ENCODE measurements at regions not wholly inside any gene's neighbourhood (a gene's known extent, or its start where the extent isn't known, plus 50 kb on each side); places are given as distances from the start of the nearest gene placed in this dataset.
"Not testable (repeated sequence)": the region's sequence is repeated elsewhere in the genome, so short reads cannot be mapped to it uniquely, and the experiment has no call there.

DNA sequence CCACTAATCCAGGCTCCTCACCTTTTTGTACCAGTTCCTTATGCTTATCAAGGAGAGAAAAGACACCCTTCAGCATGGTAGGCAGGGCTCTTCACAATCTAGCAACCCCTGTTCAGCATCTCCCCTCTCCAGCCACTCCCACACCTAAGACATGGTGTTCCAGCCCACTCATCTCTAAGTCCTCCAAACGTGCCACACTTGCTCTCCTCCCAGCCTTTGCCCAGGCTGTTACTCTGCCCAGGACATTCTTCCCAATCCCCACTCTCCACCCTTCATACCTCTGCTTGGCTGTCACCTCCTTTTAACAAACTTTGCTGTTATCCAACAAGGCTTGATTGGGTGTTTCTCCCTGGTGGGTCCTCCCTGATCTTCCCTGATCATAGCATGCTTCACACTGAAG, 270.6 kb upstream of the CHAC2 start:
- H3K9me3 ChIP-seq = no peaks in the 10 kb centered on the region
- no peaks in the 10 kb centered on the region for H3K36me3 ChIP-seq
- no peak overlapping the region for H3K4me3 ChIP-seq (ENCODE audit: low read depth, low read length)
- TF ChIP-seq, protein P1, sequence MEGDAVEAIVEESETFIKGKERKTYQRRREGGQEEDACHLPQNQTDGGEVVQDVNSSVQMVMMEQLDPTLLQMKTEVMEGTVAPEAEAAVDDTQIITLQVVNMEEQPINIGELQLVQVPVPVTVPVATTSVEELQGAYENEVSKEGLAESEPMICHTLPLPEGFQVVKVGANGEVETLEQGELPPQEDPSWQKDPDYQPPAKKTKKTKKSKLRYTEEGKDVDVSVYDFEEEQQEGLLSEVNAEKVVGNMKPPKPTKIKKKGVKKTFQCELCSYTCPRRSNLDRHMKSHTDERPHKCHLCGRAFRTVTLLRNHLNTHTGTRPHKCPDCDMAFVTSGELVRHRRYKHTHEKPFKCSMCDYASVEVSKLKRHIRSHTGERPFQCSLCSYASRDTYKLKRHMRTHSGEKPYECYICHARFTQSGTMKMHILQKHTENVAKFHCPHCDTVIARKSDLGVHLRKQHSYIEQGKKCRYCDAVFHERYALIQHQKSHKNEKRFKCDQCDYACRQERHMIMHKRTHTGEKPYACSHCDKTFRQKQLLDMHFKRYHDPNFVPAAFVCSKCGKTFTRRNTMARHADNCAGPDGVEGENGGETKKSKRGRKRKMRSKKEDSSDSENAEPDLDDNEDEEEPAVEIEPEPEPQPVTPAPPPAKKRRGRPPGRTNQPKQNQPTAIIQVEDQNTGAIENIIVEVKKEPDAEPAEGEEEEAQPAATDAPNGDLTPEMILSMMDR (IDR thresholded peaks at IDR 0.05; ENCODE audit: low read depth, low read length) = no peak
- no peak for DNase-seq
- no peaks in the 10 kb centered on the region for H3K27me3 ChIP-seq
- H3K4me1 ChIP-seq = no peaks in the 10 kb centered on the region

DNA sequence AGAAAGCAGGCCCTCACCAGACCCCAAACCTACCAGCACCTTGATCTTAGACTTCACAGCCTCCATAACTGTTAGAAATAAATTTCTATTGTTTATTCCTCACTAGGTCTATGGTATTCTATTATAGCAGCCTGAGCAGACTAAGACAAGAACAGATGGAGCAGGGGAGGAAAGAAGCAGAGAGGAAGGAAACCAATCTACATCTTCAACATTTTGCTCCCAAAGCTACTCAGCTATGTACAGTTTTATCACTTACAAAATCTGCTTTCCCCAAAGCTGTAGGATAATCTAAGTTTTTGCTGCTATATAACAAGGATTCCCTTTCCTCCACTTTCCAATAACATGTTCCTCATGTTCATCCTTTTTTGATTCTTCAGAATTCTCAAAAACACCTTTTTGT, 274.4 kb upstream of the CHAC2 start:
- no peak for DNase-seq
- H3K9me3 ChIP-seq = no peaks in the 10 kb centered on the region
- H3K4me1 ChIP-seq = no peaks in the 10 kb centered on the region
- no peaks in the 10 kb centered on the region for H3K36me3 ChIP-seq
- H3K4me3 ChIP-seq (ENCODE audit: low read depth, low read length) = no peak overlapping the region
- H3K27me3 ChIP-seq = no peaks in the 10 kb centered on the region
- TF ChIP-seq, protein P1 (IDR thresholded peaks at IDR 0.05; ENCODE audit: low read depth, low read length) = no peak

DNA sequence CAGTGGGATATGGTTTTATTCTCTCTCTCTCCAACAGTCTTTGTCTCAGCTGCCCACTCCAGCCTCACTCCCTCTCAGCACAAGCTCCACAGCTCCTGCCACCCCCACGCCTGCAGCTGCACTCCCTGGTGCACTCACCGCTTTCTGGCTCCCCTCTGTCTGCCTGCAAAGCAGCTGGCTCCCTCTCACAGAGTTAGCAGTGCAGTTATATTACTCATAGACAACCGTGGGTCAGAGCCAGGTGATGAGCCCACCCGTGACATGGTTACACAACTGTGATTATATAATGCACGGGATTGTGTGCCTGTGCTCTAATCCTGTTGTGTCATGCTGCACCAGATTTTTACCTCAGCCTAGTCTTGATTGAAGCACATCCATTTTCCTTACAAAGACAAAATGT, 276.9 kb upstream of the CHAC2 start:
- H3K9me3 ChIP-seq = no peaks in the 10 kb centered on the region
- no peak overlapping the region for H3K4me3 ChIP-seq (ENCODE audit: low read depth, low read length)
- H3K36me3 ChIP-seq = no peaks in the 10 kb centered on the region
- DNase-seq = peak; percentile 45
- H3K27me3 ChIP-seq = no peaks in the 10 kb centered on the region
- no peaks in the 10 kb centered on the region for H3K4me1 ChIP-seq
- TF ChIP-seq, protein P1 (IDR thresholded peaks at IDR 0.05; ENCODE audit: low read depth, low read length) = no peak

DNA sequence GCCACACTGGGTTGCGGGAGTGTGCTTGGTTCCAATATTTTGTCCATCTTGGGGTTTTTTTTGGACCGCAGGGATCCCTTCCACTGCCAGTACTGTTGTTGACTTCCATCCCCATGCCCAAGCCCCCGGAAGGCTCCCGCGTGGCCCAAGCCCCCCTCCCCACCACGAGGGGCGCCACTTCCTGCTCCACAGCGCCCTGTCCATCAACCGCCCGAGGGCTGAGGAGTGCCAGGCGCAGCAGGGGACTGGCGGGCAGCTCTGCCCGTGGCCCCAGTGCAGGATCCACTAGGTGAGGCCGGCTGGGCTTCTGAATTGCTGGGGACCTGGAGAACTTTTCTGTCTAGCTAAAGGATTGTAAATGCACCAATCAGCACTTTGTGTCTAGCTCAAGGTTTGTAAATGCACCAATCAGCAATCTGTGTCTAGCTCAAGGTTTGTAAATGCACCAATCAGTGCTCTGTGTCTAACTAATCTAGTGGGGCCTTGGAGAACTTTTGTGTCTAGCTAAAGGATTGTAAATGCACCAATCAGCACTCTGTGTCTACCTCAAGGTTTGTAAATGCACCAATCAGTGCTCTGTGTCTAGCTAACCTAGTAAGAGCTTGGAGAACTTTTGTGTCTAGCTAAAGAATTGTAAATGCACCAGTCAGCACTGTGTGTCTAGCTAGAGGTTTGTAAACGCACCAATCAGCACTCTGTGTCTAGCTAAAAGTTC, 281.3 kb upstream of the CHAC2 start:
- H3K4me1 ChIP-seq; DNase-seq; H3K4me3 ChIP-seq (ENCODE audit: low read depth, low read length); H3K27me3 ChIP-seq; H3K36me3 ChIP-seq; H3K9me3 ChIP-seq: not testable (repeated sequence)

DNA sequence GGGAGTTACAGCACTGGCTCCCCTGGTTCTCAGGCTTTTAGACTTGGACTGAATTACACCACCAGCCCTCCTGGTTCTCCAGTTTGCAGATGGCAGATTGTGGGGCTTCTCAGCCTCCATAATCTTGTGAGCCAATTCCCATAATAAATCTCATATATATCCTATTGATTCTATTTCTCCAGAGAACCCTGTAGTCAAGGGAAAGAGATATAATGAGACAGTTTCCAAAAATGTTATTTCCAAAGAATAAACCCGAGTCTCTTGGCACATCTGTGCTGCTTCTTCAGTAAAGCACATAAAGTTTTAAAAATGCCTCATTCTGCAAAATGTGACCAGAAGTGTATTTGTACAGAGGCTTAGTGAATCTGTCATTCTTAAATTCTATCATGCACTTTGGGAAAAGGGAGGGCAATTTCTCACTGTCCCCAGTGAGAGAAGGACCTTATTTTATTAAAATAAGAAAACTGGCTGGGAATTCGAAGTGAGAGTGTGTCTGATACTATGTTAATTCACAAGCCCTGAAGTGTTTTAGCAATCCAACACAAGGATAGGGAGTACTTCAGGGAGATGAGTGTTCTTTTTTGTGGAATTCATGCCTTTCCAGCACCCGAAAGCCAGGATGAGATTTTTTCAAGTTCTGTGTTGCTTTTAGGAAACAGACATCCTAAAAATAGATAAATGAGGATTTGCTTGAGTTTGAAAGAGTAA, 282.4 kb upstream of the CHAC2 start:
- Histone ChIP-seq H3K9me3 (no peaks in the 10 kb centered on the region), H3K4me1 (no peaks in the 10 kb centered on the region), H3K36me3 (no peaks in the 10 kb centered on the region), H3K4me3 (ENCODE audit: low read depth, low read length) (no peak overlapping the region), H3K27me3 (no peaks in the 10 kb centered on the region)
- no peak for DNase-seq
- TF ChIP-seq, protein P1 (IDR thresholded peaks at IDR 0.05; ENCODE audit: low read depth, low read length) = no peak

DNA sequence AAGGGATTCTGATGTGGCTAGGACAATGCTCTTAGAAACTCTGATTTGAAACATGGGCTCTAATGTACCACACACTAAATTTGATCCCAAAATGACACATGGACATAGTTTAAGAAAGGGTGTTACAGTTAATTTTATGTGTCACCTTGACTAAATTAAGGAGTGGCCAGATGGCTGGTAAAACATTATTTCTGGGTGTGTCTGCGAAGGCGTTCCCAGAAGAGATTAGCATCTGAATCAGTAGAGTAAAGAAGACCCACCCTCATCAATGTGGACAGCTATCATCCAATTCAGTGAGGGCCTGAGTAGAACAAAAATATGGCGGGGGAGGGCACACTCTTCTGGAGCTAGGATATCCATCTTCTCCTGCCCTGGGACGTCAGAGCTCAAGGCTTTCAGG, 283.1 kb upstream of the CHAC2 start:
- H3K36me3 ChIP-seq = no peaks in the 10 kb centered on the region

More for the DNA sequence above, 283.1 kb upstream of the CHAC2 start:
- TF ChIP-seq, protein P1 (IDR thresholded peaks at IDR 0.05; ENCODE audit: low read depth, low read length) = no peak
- no peak for DNase-seq
- Histone ChIP-seq H3K4me3 (ENCODE audit: low read depth, low read length) (no peak overlapping the region), H3K4me1 (no peaks in the 10 kb centered on the region), H3K27me3 (no peaks in the 10 kb centered on the region), H3K9me3 (no peaks in the 10 kb centered on the region)

Measured in BE2C (cell line).